GM08714 (cell line): ENCODE measurements at regions not wholly inside any gene's neighbourhood (a gene's known extent, or its start where the extent isn't known, plus 50 kb on each side); places are given as distances from the start of the nearest gene placed in this dataset.
A peak's percentile ranks its signal among the peaks of the same experiment; 100 is the strongest.
"Not testable (repeated sequence)": the region's sequence is repeated elsewhere in the genome, so short reads cannot be mapped to it uniquely, and the experiment has no call there.

Experiments
- H3K4me3 ChIP-seq: fragments of 200-500 bp; sonication (Bioruptor generic); 2 replicates; pipeline ENCODE4 v1.5.1; 2014; ENCODE audit warnings: mild to moderate bottlenecking, low read length, inconsistent platforms
- ZNF274 ChIP-seq: IDR thresholded peaks from 2 replicates; pipeline ENCODE4 v1.6.1; 2012; ENCODE audit warnings: mild to moderate bottlenecking, low read depth, low read length

GRCh38 chrX:1020634-1021166, 191.7 kb downstream of the CRLF2 start:
- no peak overlapping the region for H3K4me3 ChIP-seq
- no peak for TF ChIP-seq ZNF274

GRCh38 chrX:1016926-1017325, 195.5 kb downstream of the CRLF2 start:
- not testable (repeated sequence) for H3K4me3 ChIP-seq

GRCh38 chrX:1016281-1016680, 196.2 kb downstream of the CRLF2 start:
- H3K4me3 ChIP-seq = not testable (repeated sequence)

- no peak for TF ChIP-seq ZNF274
- no peak overlapping the region for H3K4me3 ChIP-seq
Observed at GRCh38 chrX:1012678-1013300, 199.7 kb downstream of the CRLF2 start.

- H3K4me3 ChIP-seq = no peak overlapping the region
- TF ChIP-seq ZNF274 = no peak
Observed at GRCh38 chrX:1011691-1012283, 200.7 kb downstream of the CRLF2 start.

- H3K4me3 ChIP-seq = no peak overlapping the region
- TF ChIP-seq ZNF274 = no peak
Observed at GRCh38 chrX:1009771-1010170, 202.7 kb downstream of the CRLF2 start.

- no peak overlapping the region for H3K4me3 ChIP-seq
- TF ChIP-seq ZNF274 = no peak
Observed at GRCh38 chrX:1006156-1006730, 206.2 kb downstream of the CRLF2 start.

- no peak for TF ChIP-seq ZNF274
- H3K4me3 ChIP-seq = no peak overlapping the region
Observed at GRCh38 chrX:1002611-1003010, 209.8 kb downstream of the CRLF2 start.

GRCh38 chrX:997631-998137, 214.8 kb downstream of the CRLF2 start:
- no peak overlapping the region for H3K4me3 ChIP-seq
- no peak for TF ChIP-seq ZNF274

GRCh38 chrX:994780-995179, 217.7 kb downstream of the CRLF2 start:
- no peak overlapping the region for H3K4me3 ChIP-seq
- TF ChIP-seq ZNF274 = no peak

GRCh38 chrX:989959-990510, 222.4 kb downstream of the CRLF2 start:
- TF ChIP-seq ZNF274 = no peak
- H3K4me3 ChIP-seq = peak overlapping the region; percentile 29; the same call in 1 of the 2 replicates

- not testable (repeated sequence) for H3K4me3 ChIP-seq
Observed at GRCh38 chrX:988530-988929, 223.9 kb downstream of the CRLF2 start.

GRCh38 chrX:981791-982626, 230.4 kb downstream of the CRLF2 start:
- TF ChIP-seq ZNF274 = no peak

GRCh38 chrX:980587-981235, 231.7 kb downstream of the CRLF2 start:
- no peak for TF ChIP-seq ZNF274
- no peak overlapping the region for H3K4me3 ChIP-seq

More at GRCh38 chrX:981791-982626, 230.4 kb downstream of the CRLF2 start:
- no peak overlapping the region for H3K4me3 ChIP-seq

- H3K4me3 ChIP-seq = not testable (repeated sequence)
Observed at GRCh38 chrX:979127-979526, 233.3 kb downstream of the CRLF2 start.
